NCI-H187 (cell line): ENCODE measurements at regions not wholly inside any gene's neighbourhood (a gene's known extent, or its start where the extent isn't known, plus 50 kb on each side); places are given as distances from the start of the nearest gene placed in this dataset.
"Not testable (repeated sequence)": the region's sequence is repeated elsewhere in the genome, so short reads cannot be mapped to it uniquely, and the experiment has no call there.

ENCODE experiments used
- DNase-seq, 2 experiments: peaks; one replicate each; lab custom pipeline; 2025; lab: John Stamatoyannopoulos, UW

DNA sequence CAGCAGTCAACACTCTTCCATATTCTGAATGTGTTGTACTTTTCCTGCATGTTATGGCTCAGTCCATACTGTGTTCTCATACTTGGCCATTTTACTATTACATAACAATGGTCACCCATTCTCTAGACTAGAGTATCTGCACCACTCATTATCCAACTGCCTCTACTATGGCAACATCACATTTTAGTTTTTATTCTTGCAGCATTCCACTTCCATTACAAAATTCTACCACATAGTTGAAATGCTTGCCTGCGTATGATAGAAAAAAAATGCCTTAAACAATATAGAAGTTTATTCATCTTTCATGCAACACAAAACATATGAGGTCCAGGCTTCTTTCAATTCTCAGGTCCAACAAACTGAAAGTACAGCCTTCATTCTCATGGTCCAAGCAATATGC, 128.0 kb downstream of the TENT5A start:
- DNase-seq: no peak

DNA sequence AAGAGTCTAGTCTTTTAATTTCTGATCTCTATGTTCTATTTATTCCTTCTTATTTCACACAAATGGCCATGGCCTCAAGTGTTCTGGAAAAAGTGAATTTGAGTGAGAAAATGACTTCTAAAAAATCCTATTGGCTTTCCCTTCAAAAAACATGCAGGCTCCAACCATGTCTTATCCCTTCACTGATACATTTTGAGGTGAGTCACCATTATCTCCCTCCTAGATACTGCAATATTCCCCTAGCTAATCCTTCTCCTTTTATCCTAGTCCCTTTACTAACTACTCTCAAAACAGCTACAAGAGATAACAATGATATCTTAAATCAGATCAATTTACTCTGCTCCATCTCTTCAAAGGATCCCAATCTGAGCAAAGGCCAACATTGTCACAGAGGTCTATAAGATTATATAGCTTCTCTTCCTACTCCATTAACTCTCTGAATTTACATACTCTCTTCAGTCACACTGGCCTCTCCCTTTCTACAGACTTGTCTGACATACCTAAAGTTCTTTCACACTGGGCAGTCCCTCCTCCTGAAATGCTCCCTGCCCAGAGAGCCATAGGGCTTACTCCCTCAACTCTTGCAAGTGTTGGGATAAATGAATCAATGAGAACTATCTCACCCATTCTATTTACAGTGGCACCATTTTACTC, 129.2 kb downstream of the TENT5A start:
- no peak for DNase-seq

DNA sequence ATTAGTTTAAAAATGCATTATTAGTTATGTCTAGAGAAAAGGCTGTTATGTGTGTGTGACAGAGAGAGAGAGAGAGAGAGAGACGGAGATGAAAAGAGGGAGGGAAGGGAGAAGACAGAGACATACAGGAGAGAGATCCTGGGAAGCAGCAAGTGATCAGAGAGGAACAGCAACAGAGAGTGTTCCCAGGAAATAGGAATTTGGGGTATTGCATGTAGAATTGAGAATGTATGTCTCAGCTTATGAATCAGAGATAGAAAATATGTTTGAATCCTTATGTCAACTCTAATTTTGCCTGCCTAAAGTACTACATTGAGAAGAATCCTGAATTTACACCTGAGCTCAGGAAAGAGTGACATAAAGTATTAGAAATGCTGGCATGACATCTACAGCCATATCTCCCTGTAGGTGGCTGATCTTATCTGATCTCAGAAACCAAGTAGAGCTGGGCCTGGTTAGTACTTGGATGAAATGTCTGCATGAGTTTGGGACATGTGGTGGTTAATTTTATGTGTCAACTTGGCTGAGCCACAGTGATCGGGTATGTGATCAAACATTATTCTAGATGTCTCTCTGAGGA, 130.6 kb downstream of the TENT5A start:
- DNase-seq: no peak

GRCh38 chr6:81614292-81614691, 138.2 kb downstream of the TENT5A start:
- no peak for DNase-seq

DNA sequence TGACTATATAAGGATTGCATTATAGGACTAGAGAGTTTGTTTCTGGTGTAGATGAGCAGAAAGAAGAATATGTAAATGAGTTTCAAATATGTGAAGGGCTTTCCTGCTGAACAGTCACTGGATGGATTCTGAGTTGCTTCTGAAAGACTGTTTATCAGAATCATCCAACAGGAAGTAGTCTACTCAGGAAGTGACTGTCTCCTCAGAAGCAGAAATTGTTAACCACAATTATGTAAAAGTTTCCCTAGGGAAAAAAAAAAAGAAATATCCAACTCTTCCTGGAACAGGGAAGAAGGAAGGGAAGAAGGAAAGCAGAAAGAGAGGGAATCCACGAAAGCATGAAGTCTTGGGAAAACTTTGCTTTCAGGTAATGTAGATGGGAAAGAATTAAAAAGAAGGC, 138.9 kb downstream of the TENT5A start:
- DNase-seq: no peak

DNA sequence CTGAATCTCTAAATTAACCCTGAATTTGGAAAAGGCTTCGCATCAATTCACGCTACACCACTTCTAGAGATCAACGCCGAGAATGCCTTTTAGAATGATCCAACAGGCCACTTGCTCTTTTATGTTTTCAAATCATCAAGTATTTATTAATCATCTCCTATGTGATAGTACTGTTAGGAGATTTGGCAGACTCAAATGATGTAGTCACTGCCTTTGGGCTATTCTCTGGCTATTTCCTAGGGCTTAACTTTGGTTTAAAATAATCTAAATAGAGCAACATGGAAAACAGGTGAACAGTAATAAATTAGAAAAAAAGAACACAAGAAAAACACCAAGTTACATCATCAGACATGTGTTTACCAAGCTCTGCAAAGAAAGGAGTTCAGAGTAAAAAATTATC, 140.3 kb downstream of the TENT5A start:
- DNase-seq: no peak

- no peak for DNase-seq
Observed at GRCh38 chr6:81609736-81610135, 142.7 kb downstream of the TENT5A start.

GRCh38 chr6:81608776-81609175, 143.7 kb downstream of the TENT5A start:
- DNase-seq: no peak

DNA sequence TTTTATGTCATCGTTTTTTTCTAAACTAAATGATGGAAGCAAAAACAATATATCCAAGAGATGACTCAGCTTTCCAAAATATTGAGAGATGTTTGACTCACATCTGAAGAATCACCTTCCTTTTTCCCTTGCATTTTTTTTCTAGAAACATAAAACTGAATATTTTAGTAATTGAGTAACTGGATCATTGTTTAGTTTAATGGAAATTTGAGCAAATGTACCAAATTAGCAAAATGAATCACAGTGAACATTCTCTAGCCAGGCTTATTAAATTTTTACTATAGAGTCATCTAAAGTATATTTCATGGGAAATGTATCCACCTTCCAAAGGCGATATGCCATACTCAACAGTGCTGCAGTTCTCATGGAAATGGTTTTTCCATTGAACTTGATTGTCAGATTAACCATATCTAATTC, 145.5 kb downstream of the TENT5A start:
- no peak for DNase-seq

GRCh38 chr6:81605526-81605925, 147.0 kb downstream of the TENT5A start:
- DNase-seq: no peak

DNA sequence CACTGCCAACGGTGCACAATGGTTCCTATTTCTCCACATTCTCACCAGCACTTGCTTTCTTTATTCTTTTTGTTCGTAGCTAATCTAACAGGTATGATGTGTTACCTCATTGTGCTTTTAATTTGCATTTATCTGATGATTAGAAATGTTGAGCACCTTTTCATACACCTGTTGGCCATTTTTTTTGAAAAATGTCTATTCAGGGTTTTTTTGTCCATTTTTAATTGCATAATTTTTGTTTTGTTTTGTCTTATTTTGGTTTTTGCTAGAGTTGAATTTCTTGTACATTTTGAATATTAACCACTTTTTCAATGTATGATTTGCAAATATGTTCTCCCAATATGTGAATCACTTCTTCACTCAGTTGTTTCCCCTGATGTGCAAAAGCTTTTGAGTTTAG, 150.6 kb downstream of the TENT5A start:
- DNase-seq: no peak

DNA sequence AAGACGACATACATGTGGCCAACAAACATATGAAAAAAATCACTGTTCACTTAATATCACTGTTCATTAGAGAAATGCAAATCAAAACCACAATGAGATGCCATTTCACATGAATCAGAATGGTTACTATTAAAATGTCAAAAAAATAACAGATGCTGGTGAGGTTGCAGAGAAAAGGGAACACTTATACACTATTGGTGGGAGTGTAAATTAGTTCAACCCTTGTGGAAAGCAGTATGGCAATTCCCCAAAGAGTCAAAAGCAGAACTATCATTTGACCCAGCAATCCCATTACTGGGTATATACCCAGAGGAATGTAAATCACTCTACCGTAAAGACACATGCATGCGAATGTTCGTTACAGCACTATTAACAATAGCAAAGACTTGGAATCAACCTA, 152.0 kb downstream of the TENT5A start:
- DNase-seq: not testable (repeated sequence)

DNA sequence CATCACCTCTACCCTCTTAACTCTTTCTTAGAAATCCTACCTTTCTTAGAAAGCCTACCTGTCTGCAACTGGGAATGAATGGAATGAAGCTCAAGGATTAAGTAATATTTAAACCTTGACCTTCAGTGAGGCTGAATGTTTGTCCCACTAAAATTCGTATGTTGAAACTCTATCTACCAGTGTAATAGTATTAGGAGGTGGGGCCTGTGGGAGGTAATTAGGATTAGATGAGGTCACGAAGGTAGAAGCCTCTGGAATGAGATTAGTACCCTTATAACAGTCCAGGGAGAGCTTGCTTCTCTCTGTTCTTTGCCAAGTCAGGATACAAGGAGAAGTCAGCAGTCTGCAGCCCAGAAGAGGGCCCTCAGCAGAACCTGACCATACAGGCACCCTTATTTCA, 158.0 kb downstream of the TENT5A start:
- no peak for DNase-seq

DNA sequence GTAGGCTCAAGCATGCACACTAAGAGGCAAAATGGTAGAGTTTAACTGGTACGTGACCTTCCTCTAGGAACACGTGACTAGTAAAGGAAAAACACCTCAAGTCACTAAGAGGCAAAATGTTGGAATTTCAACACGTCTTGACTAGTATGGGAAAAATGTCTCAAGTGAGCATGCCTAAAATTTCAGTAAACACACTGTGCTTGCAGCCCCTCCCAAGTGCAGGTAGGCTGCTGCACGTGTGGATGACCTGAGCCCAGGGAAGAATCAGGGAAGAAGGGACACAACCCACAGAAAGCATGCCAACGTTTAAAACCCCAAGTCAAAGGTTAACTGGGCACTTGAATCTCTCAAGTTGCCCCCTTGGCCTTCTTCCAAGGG, 162.2 kb downstream of the TENT5A start:
- no peak for DNase-seq

- DNase-seq: no peak
Observed at GRCh38 chr6:81589465-81590313, 162.8 kb downstream of the TENT5A start.

GRCh38 chr6:81585686-81586085, 166.8 kb downstream of the TENT5A start:
- DNase-seq: not testable (repeated sequence)

GRCh38 chr6:81584156-81584555, 168.3 kb downstream of the TENT5A start:
- DNase-seq: not testable (repeated sequence)

DNA sequence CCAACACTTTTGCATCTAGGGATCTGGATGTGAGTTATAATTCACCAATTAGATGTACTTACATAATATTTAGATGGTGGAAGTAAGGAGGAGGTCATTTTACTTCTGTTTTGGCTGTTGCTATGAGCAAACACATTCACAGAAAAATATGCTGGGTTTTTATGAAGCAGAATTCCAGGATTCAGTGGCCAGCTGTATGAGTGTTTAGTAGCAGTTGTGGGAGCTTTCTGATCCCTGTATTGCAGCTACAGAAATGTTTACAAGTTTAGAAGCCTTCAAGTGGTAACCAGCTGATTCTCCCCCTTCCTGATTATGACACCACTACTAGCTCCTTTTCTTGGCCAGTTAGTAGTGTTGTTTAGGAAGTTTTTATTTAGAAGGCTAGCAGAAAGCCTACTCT, 177.0 kb downstream of the TENT5A start:
- DNase-seq: no peak

GRCh38 chr6:81572020-81572419, 180.5 kb downstream of the TENT5A start:
- no peak for DNase-seq

- no peak for DNase-seq
Observed at GRCh38 chr6:81570681-81571080, 181.8 kb downstream of the TENT5A start.

DNA sequence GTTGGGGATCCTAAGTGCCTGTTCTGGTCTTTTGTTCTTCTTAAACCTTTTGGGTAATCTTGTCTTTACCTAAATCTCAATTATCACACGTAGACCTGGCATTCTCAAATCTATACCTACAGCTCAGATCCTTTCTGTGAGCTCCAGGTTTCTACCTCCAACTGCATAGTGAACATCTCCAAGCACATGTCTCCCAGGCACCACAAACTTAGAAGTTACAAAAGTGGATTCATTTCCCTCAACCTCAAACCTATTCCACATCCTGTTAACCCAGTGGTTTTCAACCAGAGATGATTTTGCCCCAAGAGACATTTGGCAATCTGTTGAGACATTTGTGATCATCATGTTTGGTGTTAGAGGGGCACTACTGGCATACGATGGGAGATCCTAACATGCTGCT, 183.5 kb downstream of the TENT5A start:
- no peak for DNase-seq

DNA sequence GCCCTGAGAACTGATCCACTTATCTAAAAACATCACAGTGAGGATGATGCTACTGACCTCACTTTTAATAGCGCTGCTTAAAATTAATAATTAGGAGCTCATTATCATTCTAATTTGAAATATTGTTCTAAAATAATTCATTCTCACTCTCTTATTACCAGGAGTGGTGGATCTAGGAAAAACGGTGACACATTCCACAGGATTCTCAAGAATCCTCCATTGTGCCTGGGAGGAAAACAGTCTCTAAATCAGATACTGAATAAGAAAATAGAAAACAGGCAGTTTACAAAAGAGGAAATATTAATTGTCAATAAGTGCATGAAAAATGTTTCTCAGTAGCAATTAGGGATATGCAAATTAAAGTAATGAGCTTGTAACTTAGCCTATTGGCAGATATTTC, 187.4 kb downstream of the TENT5A start:
- no peak for DNase-seq

- no peak for DNase-seq
Observed at GRCh38 chr6:81564470-81565068, 187.9 kb downstream of the TENT5A start.
